ENCODE measurements at regions not wholly inside any gene's neighbourhood (a gene's known extent, or its start where the extent isn't known, plus 50 kb on each side); places are given as distances from the start of the nearest gene placed in this dataset.

DNA sequence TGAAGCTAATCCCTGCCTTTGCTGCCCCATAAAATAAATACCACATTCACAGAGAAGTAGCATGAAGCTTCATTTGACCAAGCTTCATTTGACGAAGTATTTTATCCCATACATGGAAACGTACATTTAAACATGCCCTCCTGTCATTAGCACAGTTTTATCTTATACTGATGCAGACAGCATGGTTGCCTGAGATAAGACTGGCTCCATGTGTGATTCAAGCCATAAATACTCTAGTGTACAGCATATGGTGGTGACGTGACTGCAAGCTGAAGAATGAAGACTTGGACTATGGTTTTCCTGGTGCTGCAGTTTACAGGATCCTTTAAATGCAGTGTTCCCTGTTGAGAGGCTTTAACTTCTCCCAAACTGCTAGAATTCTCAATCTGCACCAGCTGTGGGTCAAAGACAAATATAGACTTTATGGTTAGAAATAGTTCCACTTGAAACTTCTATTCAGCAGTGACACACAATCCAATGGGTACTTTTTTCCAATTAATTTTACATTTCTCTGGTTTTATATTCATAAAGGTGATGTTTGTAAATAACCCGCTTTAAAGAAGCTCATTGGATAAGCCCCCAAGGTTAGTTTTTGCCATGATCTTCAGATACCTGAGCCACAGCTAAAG lies 64.9 kb downstream of the CYB561 start:
- TF ChIP-seq, protein P1, sequence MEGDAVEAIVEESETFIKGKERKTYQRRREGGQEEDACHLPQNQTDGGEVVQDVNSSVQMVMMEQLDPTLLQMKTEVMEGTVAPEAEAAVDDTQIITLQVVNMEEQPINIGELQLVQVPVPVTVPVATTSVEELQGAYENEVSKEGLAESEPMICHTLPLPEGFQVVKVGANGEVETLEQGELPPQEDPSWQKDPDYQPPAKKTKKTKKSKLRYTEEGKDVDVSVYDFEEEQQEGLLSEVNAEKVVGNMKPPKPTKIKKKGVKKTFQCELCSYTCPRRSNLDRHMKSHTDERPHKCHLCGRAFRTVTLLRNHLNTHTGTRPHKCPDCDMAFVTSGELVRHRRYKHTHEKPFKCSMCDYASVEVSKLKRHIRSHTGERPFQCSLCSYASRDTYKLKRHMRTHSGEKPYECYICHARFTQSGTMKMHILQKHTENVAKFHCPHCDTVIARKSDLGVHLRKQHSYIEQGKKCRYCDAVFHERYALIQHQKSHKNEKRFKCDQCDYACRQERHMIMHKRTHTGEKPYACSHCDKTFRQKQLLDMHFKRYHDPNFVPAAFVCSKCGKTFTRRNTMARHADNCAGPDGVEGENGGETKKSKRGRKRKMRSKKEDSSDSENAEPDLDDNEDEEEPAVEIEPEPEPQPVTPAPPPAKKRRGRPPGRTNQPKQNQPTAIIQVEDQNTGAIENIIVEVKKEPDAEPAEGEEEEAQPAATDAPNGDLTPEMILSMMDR (IDR thresholded peaks at IDR 0.05): no peak
- TF ChIP-seq EP300 (IDR thresholded peaks at IDR 0.05) (no peak), POLR2A (IDR thresholded peaks at IDR 0.05; ENCODE audit: low read depth) (no peak), POLR2AphosphoS5 (IDR thresholded peaks at IDR 0.05) (no peak)
